ENCODE measurements at regions not wholly inside any gene's neighbourhood (a gene's known extent, or its start where the extent isn't known, plus 50 kb on each side); places are given as distances from the start of the nearest gene placed in this dataset.

DNA sequence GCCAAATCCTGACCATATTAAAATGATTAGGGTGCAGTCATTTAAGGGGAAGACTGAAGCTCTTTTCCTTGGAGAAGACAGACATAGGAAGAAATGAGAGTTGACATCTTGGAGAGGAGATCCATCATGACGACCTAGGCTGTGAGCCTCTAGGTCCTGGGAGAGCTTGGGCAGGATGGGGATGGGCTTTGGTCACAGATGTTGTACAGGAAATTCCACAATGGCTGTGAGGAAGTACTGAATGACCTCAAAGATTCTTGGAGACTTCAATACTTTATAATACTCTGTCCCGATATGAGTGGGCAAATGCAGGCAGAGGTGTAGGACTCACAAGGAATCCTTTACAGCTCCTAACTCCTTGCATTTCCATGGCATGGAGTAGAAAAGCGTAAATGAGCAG lies 204.9 kb upstream of the FRMD6 start:
- TF ChIP-seq STAT5B (CRISPR knock-in tag; IDR thresholded peaks at IDR 0.05) (no peak), POLR2A (IDR thresholded peaks at IDR 0.05; ENCODE audit: insufficient read depth in 1 of 2, low read depth in 2 of 2, low read length in 2 of 2) (no peak), HNF4G (IDR thresholded peaks at IDR 0.05; ENCODE audit: borderline replicate concordance, low read depth, low read length) (no peak), HNF4G (CRISPR knock-in tag; IDR thresholded peaks at IDR 0.05; ENCODE audit: borderline replicate concordance, low read depth) (no peak), SP4 (CRISPR knock-in tag; IDR thresholded peaks at IDR 0.05) (no peak)
- TF ChIP-seq, protein P1, sequence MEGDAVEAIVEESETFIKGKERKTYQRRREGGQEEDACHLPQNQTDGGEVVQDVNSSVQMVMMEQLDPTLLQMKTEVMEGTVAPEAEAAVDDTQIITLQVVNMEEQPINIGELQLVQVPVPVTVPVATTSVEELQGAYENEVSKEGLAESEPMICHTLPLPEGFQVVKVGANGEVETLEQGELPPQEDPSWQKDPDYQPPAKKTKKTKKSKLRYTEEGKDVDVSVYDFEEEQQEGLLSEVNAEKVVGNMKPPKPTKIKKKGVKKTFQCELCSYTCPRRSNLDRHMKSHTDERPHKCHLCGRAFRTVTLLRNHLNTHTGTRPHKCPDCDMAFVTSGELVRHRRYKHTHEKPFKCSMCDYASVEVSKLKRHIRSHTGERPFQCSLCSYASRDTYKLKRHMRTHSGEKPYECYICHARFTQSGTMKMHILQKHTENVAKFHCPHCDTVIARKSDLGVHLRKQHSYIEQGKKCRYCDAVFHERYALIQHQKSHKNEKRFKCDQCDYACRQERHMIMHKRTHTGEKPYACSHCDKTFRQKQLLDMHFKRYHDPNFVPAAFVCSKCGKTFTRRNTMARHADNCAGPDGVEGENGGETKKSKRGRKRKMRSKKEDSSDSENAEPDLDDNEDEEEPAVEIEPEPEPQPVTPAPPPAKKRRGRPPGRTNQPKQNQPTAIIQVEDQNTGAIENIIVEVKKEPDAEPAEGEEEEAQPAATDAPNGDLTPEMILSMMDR (CRISPR knock-in tag; IDR thresholded peaks at IDR 0.05) = no peak

Data from HepG2 (cell line).